ENCODE measurements at regions not wholly inside any gene's neighbourhood (a gene's known extent, or its start where the extent isn't known, plus 50 kb on each side); places are given as distances from the start of the nearest gene placed in this dataset.
"Not testable (repeated sequence)": the region's sequence is repeated elsewhere in the genome, so short reads cannot be mapped to it uniquely, and the experiment has no call there.

- Mint-ChIP-seq H3K27ac (no peak overlapping the region), H3K4me3 (no peak overlapping the region), H3K9me3 (peaks cover 6% of the 10 kb centered on the region), H3K4me1 (no peaks in the 10 kb centered on the region), H3K36me3 (no peaks in the 10 kb centered on the region)
- ATAC-seq (no peak), DNase-seq (ENCODE audit: low spot score in 2 of 2) (no peak)
These were observed 710.3 kb downstream of the PDCD6IP start for GRCh38 chr3:34508732-34509131.

- Mint-ChIP-seq H3K4me1 (no peaks in the 10 kb centered on the region), H3K4me3 (no peak overlapping the region), H3K36me3 (no peaks in the 10 kb centered on the region), H3K27ac (no peak overlapping the region), H3K9me3 (peaks cover 9% of the 10 kb centered on the region)
- ATAC-seq, result no peak
- DNase-seq (ENCODE audit: low spot score in 2 of 2), result no peak
These were observed 713.5 kb downstream of the PDCD6IP start for GRCh38 chr3:34511891-34512290.

- not testable (repeated sequence) for H3K4me3 Mint-ChIP-seq; DNase-seq (ENCODE audit: low spot score in 2 of 2); ATAC-seq
These were observed 720.6 kb downstream of the PDCD6IP start for GRCh38 chr3:34519008-34519407.

DNA sequence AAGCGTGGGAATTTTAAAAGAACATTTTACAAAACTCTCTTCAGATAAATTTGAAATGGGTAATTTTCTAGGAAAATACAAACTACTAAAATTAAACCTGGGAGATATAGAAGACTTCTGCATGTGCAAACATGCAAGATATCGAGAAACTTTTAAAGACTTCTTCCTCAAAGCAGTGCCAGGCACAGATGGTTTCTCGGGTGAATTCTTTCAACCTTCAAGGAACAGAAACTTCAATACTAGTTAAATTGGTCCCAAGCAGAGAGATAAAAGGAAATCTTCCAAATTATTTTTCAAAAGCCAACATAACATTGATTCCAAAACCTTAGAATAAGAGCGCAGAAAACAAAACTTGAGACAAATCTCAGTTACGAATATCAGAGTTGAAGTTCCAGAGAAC lies 732.7 kb downstream of the PDCD6IP start:
- DNase-seq (ENCODE audit: low spot score in 2 of 2) (no peak), ATAC-seq (no peak)
- no peaks in the 10 kb centered on the region for H3K36me3 Mint-ChIP-seq
- H3K4me1 Mint-ChIP-seq, result no peaks in the 10 kb centered on the region
- no peak overlapping the region for H3K27ac Mint-ChIP-seq
- no peak overlapping the region for H3K4me3 Mint-ChIP-seq
- H3K9me3 Mint-ChIP-seq, result peaks cover 3% of the 10 kb centered on the region

More at GRCh38 chr3:34519008-34519407, 720.6 kb downstream of the PDCD6IP start:
- H3K9me3 Mint-ChIP-seq, result peaks cover 13% of the 10 kb centered on the region
- not testable (repeated sequence) for H3K27ac Mint-ChIP-seq, H3K36me3 Mint-ChIP-seq, H3K4me1 Mint-ChIP-seq

DNA sequence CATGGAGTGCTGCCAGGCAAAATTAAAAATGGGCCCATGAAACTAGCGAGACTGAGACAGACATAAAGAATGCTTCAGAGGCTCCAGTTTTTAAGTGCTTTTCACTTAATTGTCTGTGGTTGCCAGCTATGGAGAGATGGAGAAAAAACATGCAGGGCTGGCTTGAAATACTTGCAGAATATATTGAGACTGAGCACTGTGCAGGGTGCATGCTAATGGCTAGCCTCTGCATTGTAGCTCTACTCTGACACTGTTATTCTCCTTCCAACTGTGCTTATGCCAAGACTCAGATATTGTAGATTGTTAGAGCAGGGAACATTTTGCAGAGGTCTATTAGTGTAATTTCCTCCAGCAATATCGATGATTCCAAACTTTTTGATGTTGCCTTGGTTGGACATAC lies 735.0 kb downstream of the PDCD6IP start:
- Mint-ChIP-seq H3K9me3 (peaks cover 7% of the 10 kb centered on the region), H3K27ac (no peak overlapping the region), H3K4me1 (no peaks in the 10 kb centered on the region), H3K36me3 (no peaks in the 10 kb centered on the region), H3K4me3 (no peak overlapping the region)
- ATAC-seq (no peak), DNase-seq (ENCODE audit: low spot score in 2 of 2) (no peak)

DNA sequence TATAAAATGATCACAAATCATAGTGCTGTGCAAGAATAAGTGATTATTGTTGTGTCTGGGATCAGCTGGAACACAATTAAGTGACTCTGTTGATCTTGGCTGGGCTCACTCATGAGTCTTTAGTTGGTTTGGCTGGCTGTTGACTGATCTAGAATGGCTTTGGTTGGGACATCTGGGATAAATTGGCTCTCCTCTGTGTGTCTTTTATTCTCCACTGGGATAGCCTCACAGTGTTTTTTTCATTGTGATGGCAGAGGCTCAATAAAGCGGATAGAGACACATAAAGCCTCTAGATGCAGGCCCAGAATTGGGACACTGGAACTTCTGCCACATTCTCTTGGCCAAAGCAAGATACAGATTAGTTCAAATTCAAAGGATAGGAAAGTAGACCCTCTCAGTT lies 735.6 kb downstream of the PDCD6IP start:
- no peaks in the 10 kb centered on the region for H3K4me1 Mint-ChIP-seq
- DNase-seq (ENCODE audit: low spot score in 2 of 2) (no peak), ATAC-seq (no peak)
- no peak overlapping the region for H3K4me3 Mint-ChIP-seq
- peaks cover 10% of the 10 kb centered on the region for H3K9me3 Mint-ChIP-seq
- H3K36me3 Mint-ChIP-seq, result no peaks in the 10 kb centered on the region
- no peak overlapping the region for H3K27ac Mint-ChIP-seq

DNA sequence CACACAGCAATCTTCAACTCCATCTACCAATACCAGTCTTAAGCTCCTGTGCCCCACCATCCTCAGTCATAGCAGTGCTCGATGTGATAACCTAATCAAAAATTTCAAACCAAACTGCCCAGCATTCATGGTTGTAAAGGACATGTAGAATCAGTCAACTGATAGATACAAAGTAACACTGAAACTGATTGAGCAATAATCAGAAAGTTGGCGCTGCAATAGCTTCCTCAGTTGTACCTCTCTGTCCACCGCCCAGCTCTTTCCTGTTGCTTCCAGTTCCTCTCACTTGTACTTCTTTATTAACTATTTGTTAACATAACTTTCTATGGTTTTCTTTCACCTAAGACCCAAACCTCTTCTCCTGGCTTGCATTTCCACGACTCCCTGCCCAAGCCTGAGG lies 745.7 kb downstream of the PDCD6IP start:
- ATAC-seq (no peak), DNase-seq (ENCODE audit: low spot score in 2 of 2) (no peak)
- Mint-ChIP-seq H3K4me1 (no peaks in the 10 kb centered on the region), H3K4me3 (no peak overlapping the region), H3K36me3 (no peaks in the 10 kb centered on the region), H3K27ac (no peak overlapping the region), H3K9me3 (peaks cover 5% of the 10 kb centered on the region)

DNA sequence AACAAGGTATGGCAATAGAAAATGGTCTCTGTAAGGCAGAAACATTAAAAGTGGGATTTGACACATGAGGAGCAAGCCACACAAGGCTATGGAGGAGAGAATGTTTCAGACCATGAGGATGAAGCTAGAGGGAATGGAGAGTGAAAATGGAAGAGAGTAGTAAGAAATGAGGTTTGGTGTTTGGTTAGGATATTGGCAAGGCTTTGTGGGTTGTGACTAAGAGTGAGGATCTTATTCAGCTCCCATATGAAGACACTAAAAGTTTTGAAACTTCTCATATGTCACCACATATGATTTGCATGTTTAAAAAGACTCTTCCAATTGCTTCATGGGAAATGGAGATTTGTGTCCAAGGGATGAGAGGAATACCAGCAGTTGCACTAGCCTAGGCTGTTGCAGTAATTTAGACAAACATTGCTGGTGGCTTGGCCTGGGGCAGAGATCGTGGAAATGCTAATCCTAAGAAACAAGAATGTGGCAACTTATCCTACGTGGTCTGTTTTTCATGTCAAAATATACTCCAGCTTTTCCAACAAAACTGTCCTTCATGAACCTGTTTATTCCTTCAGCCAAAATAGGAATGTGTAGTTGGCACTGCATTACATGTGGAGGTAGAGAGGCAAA lies 749.0 kb downstream of the PDCD6IP start:
- Mint-ChIP-seq H3K4me3 (no peak overlapping the region), H3K36me3 (no peaks in the 10 kb centered on the region), H3K27ac (no peak overlapping the region), H3K4me1 (no peaks in the 10 kb centered on the region), H3K9me3 (peaks cover 3% of the 10 kb centered on the region)
- DNase-seq (ENCODE audit: low spot score in 2 of 2), result no peak
- no peak for ATAC-seq

GRCh38 chr3:34567266-34567665 lies 768.8 kb downstream of the PDCD6IP start:
- no peak overlapping the region for H3K27ac Mint-ChIP-seq
- no peak for DNase-seq (ENCODE audit: low spot score in 2 of 2)

DNA sequence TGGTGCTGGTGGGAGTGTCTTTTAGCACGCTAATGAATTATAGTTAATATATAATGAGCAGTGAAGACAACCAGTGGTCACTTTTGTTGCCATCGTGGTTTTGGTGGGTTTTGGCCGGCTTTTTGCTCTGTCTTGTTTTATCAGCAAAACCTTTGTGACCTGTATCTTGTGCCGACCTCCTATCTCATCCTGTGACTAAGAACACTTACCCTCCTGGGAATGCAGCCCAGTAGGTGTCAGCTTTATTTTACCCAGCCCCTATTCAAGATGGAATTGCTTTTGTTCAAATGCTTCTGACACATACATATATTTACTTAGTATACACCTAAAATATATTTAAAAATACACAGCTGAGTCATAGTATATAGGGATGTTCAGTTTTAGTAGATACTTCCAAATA lies 770.3 kb downstream of the PDCD6IP start:
- Mint-ChIP-seq H3K36me3 (no peaks in the 10 kb centered on the region), H3K4me1 (no peaks in the 10 kb centered on the region), H3K27ac (no peak overlapping the region), H3K4me3 (no peak overlapping the region), H3K9me3 (peaks cover 8% of the 10 kb centered on the region)
- DNase-seq (ENCODE audit: low spot score in 2 of 2), result no peak
- no peak for ATAC-seq

More at GRCh38 chr3:34567266-34567665, 768.8 kb downstream of the PDCD6IP start:
- no peak for ATAC-seq
- H3K4me1 Mint-ChIP-seq, result no peaks in the 10 kb centered on the region
- H3K36me3 Mint-ChIP-seq, result no peaks in the 10 kb centered on the region
- peaks cover 7% of the 10 kb centered on the region for H3K9me3 Mint-ChIP-seq
- H3K4me3 Mint-ChIP-seq, result no peak overlapping the region

- Mint-ChIP-seq H3K4me3 (no peak overlapping the region), H3K9me3 (peaks cover 7% of the 10 kb centered on the region), H3K4me1 (no peaks in the 10 kb centered on the region), H3K36me3 (no peaks in the 10 kb centered on the region), H3K27ac (no peak overlapping the region)
- ATAC-seq, result no peak
- no peak for DNase-seq (ENCODE audit: low spot score in 2 of 2)
These were observed 771.0 kb downstream of the PDCD6IP start for GRCh38 chr3:34569437-34569836.

DNA sequence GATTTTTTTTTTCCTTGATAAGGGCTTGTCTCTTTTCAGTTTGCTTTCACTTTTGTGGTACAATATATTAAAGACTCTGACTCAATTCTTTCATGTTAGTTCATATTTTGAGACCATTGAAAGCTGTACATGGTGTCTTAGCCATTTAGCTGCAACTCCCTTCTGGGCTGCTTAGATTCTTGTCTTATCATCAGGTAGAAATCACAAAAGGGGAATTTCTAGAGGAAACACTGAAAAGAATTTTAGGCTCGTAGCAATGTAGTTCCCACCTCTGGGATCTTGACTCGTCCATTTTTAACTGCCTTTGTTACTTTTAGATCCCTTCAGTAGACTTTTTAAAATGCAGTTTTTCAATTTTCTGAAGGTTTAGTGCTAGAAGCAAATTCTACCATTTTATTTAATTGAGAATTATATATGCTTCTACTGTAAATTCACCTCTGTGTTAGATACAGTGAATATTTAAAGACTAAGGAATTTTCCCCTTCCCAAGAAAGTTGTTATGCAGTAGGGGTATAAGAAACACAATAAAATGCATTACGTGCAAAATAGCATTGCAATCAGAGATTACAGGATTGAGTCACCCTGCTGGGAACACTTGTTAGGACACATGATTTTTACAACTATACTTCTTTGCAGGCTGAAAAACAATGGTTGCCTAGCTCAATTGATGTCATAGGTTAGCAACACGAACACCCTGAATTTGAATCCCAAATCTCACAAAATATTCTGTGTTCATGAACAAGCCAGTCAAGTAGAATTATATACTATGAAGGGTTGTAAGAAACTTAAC lies 772.7 kb downstream of the PDCD6IP start:
- DNase-seq (ENCODE audit: low spot score in 2 of 2) (no peak), ATAC-seq (no peak)
- no peaks in the 10 kb centered on the region for H3K36me3 Mint-ChIP-seq
- H3K4me3 Mint-ChIP-seq, result no peak overlapping the region
- no peak overlapping the region for H3K27ac Mint-ChIP-seq
- no peaks in the 10 kb centered on the region for H3K4me1 Mint-ChIP-seq
- peaks cover 7% of the 10 kb centered on the region for H3K9me3 Mint-ChIP-seq

GRCh38 chr3:34571714-34572113 lies 773.3 kb downstream of the PDCD6IP start:
- Mint-ChIP-seq H3K4me3 (no peak overlapping the region), H3K36me3 (no peaks in the 10 kb centered on the region), H3K27ac (no peak overlapping the region), H3K9me3 (peaks cover 7% of the 10 kb centered on the region), H3K4me1 (no peaks in the 10 kb centered on the region)
- DNase-seq (ENCODE audit: low spot score in 2 of 2) (no peak), ATAC-seq (no peak)

- Mint-ChIP-seq H3K36me3 (no peaks in the 10 kb centered on the region), H3K4me1 (no peaks in the 10 kb centered on the region), H3K4me3 (no peak overlapping the region), H3K9me3 (peaks cover 3% of the 10 kb centered on the region), H3K27ac (no peak overlapping the region)
- DNase-seq (ENCODE audit: low spot score in 2 of 2) (no peak), ATAC-seq (no peak)
These were observed 777.3 kb downstream of the PDCD6IP start for GRCh38 chr3:34575776-34576175.

- peak; percentile 19 for ATAC-seq
- Mint-ChIP-seq H3K4me1 (no peaks in the 10 kb centered on the region), H3K36me3 (no peaks in the 10 kb centered on the region), H3K27ac (no peak overlapping the region), H3K9me3 (no peaks in the 10 kb centered on the region), H3K4me3 (no peak overlapping the region)
- no peak for DNase-seq (ENCODE audit: low spot score in 2 of 2)
These were observed 783.6 kb downstream of the PDCD6IP start for GRCh38 chr3:34582055-34582454.

- no peak for DNase-seq (ENCODE audit: low spot score in 2 of 2)
- Mint-ChIP-seq H3K27ac (no peak overlapping the region), H3K9me3 (no peaks in the 10 kb centered on the region), H3K36me3 (no peaks in the 10 kb centered on the region), H3K4me3 (no peak overlapping the region), H3K4me1 (no peaks in the 10 kb centered on the region)
- no peak for ATAC-seq
These were observed 785.0 kb downstream of the PDCD6IP start for GRCh38 chr3:34583451-34583850.

Data from stimulated activated effector memory CD8-positive, alpha-beta T cell treated with anti-CD3 and anti-CD28 coated beads, Interleukin-12 subunit alpha, Interleukin-12 subunit beta, amount 100 ng/mL, for 72 hours (primary cell).